GM12878 (cell line): ENCODE measurements at regions not wholly inside any gene's neighbourhood (a gene's known extent, or its start where the extent isn't known, plus 50 kb on each side); places are given as distances from the start of the nearest gene placed in this dataset.

Experiments used
- ATAC-seq: fragments of 200-7000 bp; cut with Tn5 transposase; 3 replicates; pipeline ENCODE4 v1.9.1; 2020; ENCODE audit warnings: mild to moderate bottlenecking, moderate library complexity
- BruUV-seq: library from RNA; stranded (reverse); fragments of 400-500 nt; replicated peaks from 2 replicates; lab custom pipeline; 2021; lab: Mats Ljungman, UMichigan
- CTCF ChIA-PET: fragments of 300-600 bp; sonication (Branson Sonifier 250); formaldehyde crosslinking; extraction: SDS; loops from one replicate; lab custom pipeline; 2021; ENCODE audit warnings: inconsistent platforms; lab: Yijun Ruan, JAX
- POLR2A ChIA-PET: fragments of 350-600 bp; formaldehyde crosslinking; extraction: SDS; loops from one replicate; lab custom pipeline; 2021; ENCODE audit warnings: inconsistent platforms; lab: Charles Lee
- RAD21 ChIA-PET: fragments of 300-600 bp; sonication (Branson Sonifier 250); formaldehyde crosslinking; loops from one replicate; lab custom pipeline; 2023; ENCODE audit warnings: antibody characterized with exemption; ENCODE audit not compliant: unreplicated experiment; lab: Charles Lee
- SMC1A ChIA-PET: fragments of 300-600 bp; sonication (Branson Sonifier 250); formaldehyde crosslinking; loops from one replicate; lab custom pipeline; 2023; ENCODE audit not compliant: unreplicated experiment, uncharacterized antibody; lab: Charles Lee
- DNase-seq: peaks from one replicate; pipeline ENCODE4 v3.0.0-alpha.2; 2011; ENCODE audit warnings: low read depth, low spot score
- FAIRE-seq: peaks from 3 replicates; lab custom pipeline; 2011; peaks lifted over from hg19 to GRCh38; lab: Jason Lieb, UNC
- H2AFZ ChIP-seq: 2 replicates; pipeline ENCODE4 v1.6.0; 2011; ENCODE audit warnings: low read depth, low read length, control low read depth; ENCODE audit not compliant: control insufficient read depth
- H3K27ac ChIP-seq: 2 replicates; pipeline ENCODE4 v1.5.1; 2011; ENCODE audit warnings: control low read depth; ENCODE audit not compliant: control insufficient read depth, insufficient read depth
- H3K27me3 ChIP-seq, 2 experiments: replicated peaks in 1 of 2; 2 replicates each; pipeline versions ENCODE4 v1.6.0 to v1.6.1; 2011; ENCODE audit warnings: low read length in 1 of 2; ENCODE audit not compliant: control insufficient read depth in 2 of 2, insufficient read depth in 2 of 2
- H3K36me3 ChIP-seq, 2 experiments: 2 replicates each; pipeline ENCODE4 v1.5.1; 2011; ENCODE audit warnings: low read length in 1 of 2; ENCODE audit not compliant: control insufficient read depth in 2 of 2, insufficient read depth in 2 of 2
- H3K4me1 ChIP-seq: 2 replicates; pipeline ENCODE4 v1.6.1; 2011; ENCODE audit warnings: mild to moderate bottlenecking, low read length, moderate library complexity, mixed read lengths; ENCODE audit not compliant: control insufficient read depth, insufficient read depth
- H3K4me2 ChIP-seq: 2 replicates; pipeline ENCODE4 v1.6.0; 2011; ENCODE audit warnings: control low read depth; ENCODE audit not compliant: control insufficient read depth, insufficient read depth
- H3K4me3 ChIP-seq: fragments of 200-600 bp; sonication (generic); 2 replicates; pipeline ENCODE4 v1.5.1; 2016
- H3K79me2 ChIP-seq: 2 replicates; pipeline ENCODE4 v1.6.0; 2011; ENCODE audit warnings: low read length; ENCODE audit not compliant: control insufficient read depth, insufficient read depth
- H3K9ac ChIP-seq: 2 replicates; pipeline ENCODE4 v1.8.0; 2011; ENCODE audit warnings: low read length, control low read depth, mixed read lengths; ENCODE audit not compliant: control insufficient read depth, insufficient read depth
- H3K9me3 ChIP-seq: replicated peaks from 3 replicates; pipeline ENCODE4 v1.5.1; 2011; ENCODE audit warnings: mild to moderate bottlenecking, low read length; ENCODE audit not compliant: control insufficient read depth, insufficient read depth
- H4K20me1 ChIP-seq: 2 replicates; pipeline ENCODE4 v1.6.0; 2011; ENCODE audit not compliant: control insufficient read depth, insufficient read depth
- CTCF ChIP-seq, 3 experiments: IDR thresholded peaks in 2 of 3; conservative IDR thresholded peaks in 1 of 3; 2 replicates each; pipeline ENCODE4 v1.5.1; 2011; ENCODE audit warnings: low read depth in 3 of 3, low read length in 3 of 3, mild to moderate bottlenecking in 3 of 3, control low read depth in 2 of 3, moderate library complexity in 2 of 3, inconsistent platforms in 1 of 3, mixed read lengths in 1 of 3; ENCODE audit not compliant: control insufficient read depth in 2 of 3, insufficient read depth in 1 of 3; ENCODE audit errors: extremely low read depth in 1 of 3
- IRF4 ChIP-seq: IDR thresholded peaks from 2 replicates; pipeline ENCODE4 v1.6.1; 2011; ENCODE audit warnings: low read depth, low read length
- MTA3 ChIP-seq: IDR thresholded peaks from 2 replicates; pipeline ENCODE4 v1.6.1; 2012; ENCODE audit warnings: low read length, inconsistent platforms, borderline replicate concordance
- TCF12 ChIP-seq: IDR thresholded peaks from 2 replicates; pipeline ENCODE4 v1.6.1; 2011; ENCODE audit warnings: low read depth, mild to moderate bottlenecking, low read length
- ZNF384 ChIP-seq: IDR thresholded peaks from 2 replicates; pipeline ENCODE4 v1.6.1; 2012; ENCODE audit warnings: low read depth, mild to moderate bottlenecking, low read length, improper control_type of control experiment, borderline replicate concordance
- WGBS: methylation state at CpG from one replicate; pipeline ENCODE4 v1.1.6; 2016; ENCODE audit warnings: low lambda C conversion rate; ENCODE audit not compliant: insufficient replicate concordance, insufficient coverage; ENCODE audit errors: missing lambda C conversion rate; 5-methylcytosine and 5-hydroxymethylcytosine counted together
- in situ Hi-C: fragments of 300-500 bp; cut with MboI; formaldehyde crosslinking; loops from 9 replicates; pipeline ENCODE4 v1.14.3; 2018; ENCODE audit warnings: mixed read lengths
- intact Hi-C: fragments of 100-400 bp; cut with micrococcal nuclease; formaldehyde crosslinking; loops from one replicate; pipeline ENCODE4 v1.14.2; 2022; ENCODE audit not compliant: unreplicated experiment

- SMC1A ChIA-PET: no interaction called here
- Histone ChIP-seq H3K79me2 (no peaks in the 10 kb centered on the region), H3K4me1 (no peaks in the 10 kb centered on the region)
- no peak for TF ChIP-seq IRF4
- no peak for TF ChIP-seq CTCF (IDR thresholded peaks at IDR 0.05 in 2 of 3, conservative IDR thresholded peaks at IDR 0.05 in 1 of 3; ENCODE audit: control insufficient read depth in 2 of 3, extremely low read depth in 1 of 3, insufficient read depth in 1 of 3, low read depth in 3 of 3, low read length in 3 of 3)
- no peak for TF ChIP-seq MTA3
- TF ChIP-seq TCF12: no peak
- TF ChIP-seq ZNF384: no peak
- TF ChIP-seq, all 136 proteins: peak for 0
- WGBS: 38% methylated on average over 8 of the region's 8 CpGs
- in situ Hi-C loops: no loop called here
- no peaks in the 10 kb centered on the region for H3K9me3 ChIP-seq
- no peaks in the 10 kb centered on the region; a peak in 1 of 4 replicates for H3K27me3 ChIP-seq
- ATAC-seq (no peak), FAIRE-seq (no peak), DNase-seq (no peak)
- no peaks in the 10 kb centered on the region for H4K20me1 ChIP-seq
- no peak overlapping the region for H3K4me2 ChIP-seq
- intact Hi-C loops: no loop called here
- H2AFZ ChIP-seq: no peak overlapping the region
- no TSS peak for BruUV-seq
- no peak overlapping the region for H3K4me3 ChIP-seq
- RAD21 ChIA-PET: no interaction called here
- CTCF ChIA-PET: interaction anchor here (1.2 kb wide), 1 partner anchor 9 kb away, joined by 3 read pairs; no protein-coding TSS in a partner anchor
- H3K9ac ChIP-seq: no peak overlapping the region
- no peaks in the 10 kb centered on the region for H3K36me3 ChIP-seq
- POLR2A ChIA-PET: no interaction called here
- H3K27ac ChIP-seq: no peak overlapping the region
Measured at GRCh38 chr9:129280236-129280622, 102.2 kb upstream of the IER5L start.
